ENCODE measurements at regions not wholly inside any gene's neighbourhood (a gene's known extent, or its start where the extent isn't known, plus 50 kb on each side); places are given as distances from the start of the nearest gene placed in this dataset.

DNA sequence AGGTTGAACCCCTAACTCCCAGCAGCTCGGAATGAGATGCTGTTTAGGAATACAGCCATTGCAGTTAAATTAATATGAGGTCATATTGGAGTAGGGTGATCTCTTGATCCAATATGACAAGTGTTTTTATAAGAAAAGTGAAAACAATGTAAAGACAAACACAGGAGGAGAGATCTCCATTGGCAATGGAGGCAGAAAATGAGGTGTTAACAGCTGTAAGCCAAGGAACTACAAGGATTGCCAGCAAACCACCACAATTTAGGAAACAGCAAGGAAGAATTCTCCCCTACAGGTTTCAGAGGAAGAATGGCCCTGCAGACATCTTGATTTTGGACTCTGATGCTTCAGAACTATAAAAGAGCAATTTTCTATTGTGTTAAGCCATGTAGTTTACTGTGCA, 774.3 kb downstream of the MRPL39 start:
- 53 to 59% methylated on average over 1 of the region's 1 CpG for WGBS, 2 donors
- no peak for ATAC-seq (ENCODE audit: low FRiP score in 2 of 2)
- Histone ChIP-seq H3K9me3 (no peaks in the 10 kb centered on the region), H3K27ac (no peak overlapping the region), H3K4me3 (no peak overlapping the region), H3K27me3 (no peaks in the 10 kb centered on the region), H3K4me1 (no peaks in the 10 kb centered on the region), H3K36me3 (no peaks in the 10 kb centered on the region)
- TF ChIP-seq POLR2A (IDR thresholded peaks at IDR 0.05) (no peak), EP300 (IDR thresholded peaks at IDR 0.05) (no peak), POLR2AphosphoS5 (IDR thresholded peaks at IDR 0.05) (no peak)
- TF ChIP-seq, protein P1, sequence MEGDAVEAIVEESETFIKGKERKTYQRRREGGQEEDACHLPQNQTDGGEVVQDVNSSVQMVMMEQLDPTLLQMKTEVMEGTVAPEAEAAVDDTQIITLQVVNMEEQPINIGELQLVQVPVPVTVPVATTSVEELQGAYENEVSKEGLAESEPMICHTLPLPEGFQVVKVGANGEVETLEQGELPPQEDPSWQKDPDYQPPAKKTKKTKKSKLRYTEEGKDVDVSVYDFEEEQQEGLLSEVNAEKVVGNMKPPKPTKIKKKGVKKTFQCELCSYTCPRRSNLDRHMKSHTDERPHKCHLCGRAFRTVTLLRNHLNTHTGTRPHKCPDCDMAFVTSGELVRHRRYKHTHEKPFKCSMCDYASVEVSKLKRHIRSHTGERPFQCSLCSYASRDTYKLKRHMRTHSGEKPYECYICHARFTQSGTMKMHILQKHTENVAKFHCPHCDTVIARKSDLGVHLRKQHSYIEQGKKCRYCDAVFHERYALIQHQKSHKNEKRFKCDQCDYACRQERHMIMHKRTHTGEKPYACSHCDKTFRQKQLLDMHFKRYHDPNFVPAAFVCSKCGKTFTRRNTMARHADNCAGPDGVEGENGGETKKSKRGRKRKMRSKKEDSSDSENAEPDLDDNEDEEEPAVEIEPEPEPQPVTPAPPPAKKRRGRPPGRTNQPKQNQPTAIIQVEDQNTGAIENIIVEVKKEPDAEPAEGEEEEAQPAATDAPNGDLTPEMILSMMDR (IDR thresholded peaks at IDR 0.05): no peak
- no peak for DNase-seq

DNA sequence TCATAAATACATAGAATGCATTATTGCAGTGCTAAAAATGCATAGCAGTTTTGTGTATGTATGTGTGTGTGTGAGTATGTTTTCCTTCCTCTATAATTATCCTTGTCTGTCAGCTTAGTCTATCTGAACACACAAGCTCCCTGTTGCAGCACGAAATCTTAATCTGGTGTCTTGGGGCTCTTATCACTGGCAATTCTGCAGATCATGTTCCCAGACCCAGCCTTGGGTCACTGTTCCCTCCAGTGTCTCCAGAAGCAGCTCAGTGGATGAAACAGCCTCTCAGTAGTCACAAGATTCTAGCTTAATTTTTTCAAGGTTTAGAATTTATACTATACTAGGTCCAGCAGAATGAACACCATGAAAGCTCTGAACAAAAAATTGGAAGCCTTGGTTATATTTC, 777.9 kb downstream of the MRPL39 start:
- DNase-seq (no peak), ATAC-seq (ENCODE audit: low FRiP score in 2 of 2) (no peak)
- no peak overlapping the region for H3K27ac ChIP-seq
- no peak for TF ChIP-seq POLR2A (IDR thresholded peaks at IDR 0.05)
- no peak for TF ChIP-seq POLR2AphosphoS5 (IDR thresholded peaks at IDR 0.05)
- TF ChIP-seq, protein P1 (IDR thresholded peaks at IDR 0.05): no peak
- TF ChIP-seq EP300 (IDR thresholded peaks at IDR 0.05): no peak
- no peaks in the 10 kb centered on the region for H3K27me3 ChIP-seq
- no peaks in the 10 kb centered on the region for H3K9me3 ChIP-seq
- no peaks in the 10 kb centered on the region for H3K4me1 ChIP-seq
- WGBS, 2 donors: 36% methylated on average over 1 of the region's 1 CpG
- H3K4me3 ChIP-seq: no peak overlapping the region
- no peaks in the 10 kb centered on the region for H3K36me3 ChIP-seq

DNA sequence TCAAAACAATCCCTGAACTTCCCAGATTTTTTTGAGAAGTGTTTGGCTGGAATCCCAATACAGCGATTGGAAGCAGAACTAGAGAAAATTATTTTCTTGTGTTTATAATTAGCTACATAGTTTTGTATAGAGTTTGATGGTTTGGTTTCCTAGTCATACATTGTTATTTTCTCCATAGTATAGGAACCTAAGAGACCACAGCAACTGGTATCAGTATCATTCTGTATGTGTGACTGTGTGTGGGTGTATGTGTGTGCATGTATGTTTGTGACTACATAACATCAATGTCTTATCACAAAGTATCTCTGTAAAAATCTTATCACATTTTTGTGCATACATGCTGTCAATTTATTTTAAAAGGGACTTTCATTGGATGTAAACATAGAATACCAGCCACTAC, 780.5 kb downstream of the MRPL39 start:
- ATAC-seq (ENCODE audit: low FRiP score in 2 of 2) (no peak), DNase-seq (no peak)
- no peaks in the 10 kb centered on the region for H3K36me3 ChIP-seq
- WGBS, 2 donors: 65 to 66% methylated on average over 1 of the region's 1 CpG
- H3K9me3 ChIP-seq: no peaks in the 10 kb centered on the region
- no peak overlapping the region for H3K4me3 ChIP-seq
- no peaks in the 10 kb centered on the region for H3K4me1 ChIP-seq
- H3K27me3 ChIP-seq: no peaks in the 10 kb centered on the region
- H3K27ac ChIP-seq: no peak overlapping the region
- TF ChIP-seq POLR2AphosphoS5 (IDR thresholded peaks at IDR 0.05) (no peak), POLR2A (IDR thresholded peaks at IDR 0.05) (no peak), EP300 (IDR thresholded peaks at IDR 0.05) (no peak)
- TF ChIP-seq, protein P1 (IDR thresholded peaks at IDR 0.05): no peak

DNA sequence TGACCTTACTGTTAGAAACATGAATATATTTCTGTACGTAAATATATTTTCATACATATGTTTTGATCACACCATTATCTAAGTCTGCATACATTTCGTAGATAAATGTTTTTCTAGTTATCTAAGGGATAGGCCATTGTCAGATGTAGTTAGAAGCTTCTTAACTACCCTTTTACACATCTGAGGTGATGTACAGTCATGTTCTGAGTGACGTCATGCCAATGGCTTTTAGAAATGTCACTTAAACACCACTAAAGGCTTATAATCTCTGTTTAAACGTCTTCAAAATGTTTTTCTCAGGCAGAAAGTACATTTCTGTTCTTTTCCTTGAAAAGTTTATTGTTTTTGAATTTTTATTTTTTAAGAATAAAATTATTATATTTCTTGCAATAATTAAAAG, 781.9 kb downstream of the MRPL39 start:
- H3K4me1 ChIP-seq: no peaks in the 10 kb centered on the region
- H3K4me3 ChIP-seq: no peak overlapping the region
- ATAC-seq (ENCODE audit: low FRiP score in 2 of 2) (no peak), DNase-seq (no peak)
- no peaks in the 10 kb centered on the region for H3K9me3 ChIP-seq
- 59 to 62% methylated on average over 4 of the region's 4 CpGs for WGBS, 2 donors
- TF ChIP-seq EP300 (IDR thresholded peaks at IDR 0.05): no peak
- TF ChIP-seq, protein P1 (IDR thresholded peaks at IDR 0.05): no peak
- no peak for TF ChIP-seq POLR2A (IDR thresholded peaks at IDR 0.05)
- TF ChIP-seq POLR2AphosphoS5 (IDR thresholded peaks at IDR 0.05): no peak
- no peaks in the 10 kb centered on the region for H3K27me3 ChIP-seq
- no peaks in the 10 kb centered on the region for H3K36me3 ChIP-seq
- H3K27ac ChIP-seq: no peak overlapping the region

DNA sequence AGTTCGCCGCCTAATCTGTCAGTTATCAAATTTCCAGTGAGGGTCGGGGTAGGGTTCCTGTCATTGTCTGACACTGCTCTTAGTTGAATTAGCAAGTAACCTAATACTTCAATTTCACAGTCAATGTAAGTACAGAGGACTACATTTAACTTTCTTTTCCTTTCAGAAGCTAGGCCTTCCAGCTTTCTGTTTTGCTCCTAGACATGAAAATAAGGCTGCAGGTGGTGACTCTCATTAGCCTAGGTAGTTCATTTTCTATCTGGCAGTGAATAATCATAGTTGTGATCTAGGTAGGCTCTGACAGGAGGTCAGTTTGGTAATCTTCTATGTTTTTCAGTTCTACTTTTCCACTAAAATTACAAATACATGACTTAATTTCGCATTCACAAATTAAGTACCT, 783.1 kb downstream of the MRPL39 start:
- TF ChIP-seq, protein P1 (IDR thresholded peaks at IDR 0.05): no peak
- TF ChIP-seq EP300 (IDR thresholded peaks at IDR 0.05) (no peak), POLR2A (IDR thresholded peaks at IDR 0.05) (no peak), POLR2AphosphoS5 (IDR thresholded peaks at IDR 0.05) (no peak)
- Histone ChIP-seq H3K4me1 (no peaks in the 10 kb centered on the region), H3K4me3 (no peak overlapping the region), H3K9me3 (no peaks in the 10 kb centered on the region), H3K27ac (no peak overlapping the region), H3K27me3 (no peaks in the 10 kb centered on the region), H3K36me3 (no peaks in the 10 kb centered on the region)
- 83 to 88% methylated on average over 4 of the region's 4 CpGs for WGBS, 2 donors
- ATAC-seq (ENCODE audit: low FRiP score in 2 of 2): no peak
- no peak for DNase-seq
